ENCODE measurements at regions not wholly inside any gene's neighbourhood (a gene's known extent, or its start where the extent isn't known, plus 50 kb on each side); places are given as distances from the start of the nearest gene placed in this dataset.

- in situ Hi-C loops (cut with MboI; ENCODE audit: low sequenced_read_pairs): no loop called here
Observed at GRCh38 chr5:18829539-18829938, 1158.5 kb downstream of the CDH18 start.

GRCh38 chr5:18850216-18850615, 1137.8 kb downstream of the CDH18 start:
- in situ Hi-C loops (cut with MboI; ENCODE audit: low sequenced_read_pairs): no loop called here

- in situ Hi-C loops (cut with MboI; ENCODE audit: low sequenced_read_pairs): no loop called here
Observed at GRCh38 chr5:18872978-18873377, 1115.0 kb downstream of the CDH18 start.

GRCh38 chr5:18876565-18876964, 1111.4 kb downstream of the CDH18 start:
- in situ Hi-C loops (cut with MboI; ENCODE audit: low sequenced_read_pairs): no loop called here

GRCh38 chr5:18881615-18882014, 1106.4 kb downstream of the CDH18 start:
- in situ Hi-C loops (cut with MboI; ENCODE audit: low sequenced_read_pairs): no loop called here

GRCh38 chr5:18882154-18882553, 1105.8 kb downstream of the CDH18 start:
- in situ Hi-C loops (cut with MboI; ENCODE audit: low sequenced_read_pairs): no loop called here

GRCh38 chr5:18888821-18889220, 1099.2 kb downstream of the CDH18 start:
- in situ Hi-C loops (cut with MboI; ENCODE audit: low sequenced_read_pairs): no loop called here

- in situ Hi-C loops (cut with MboI; ENCODE audit: low sequenced_read_pairs): no loop called here
Observed at GRCh38 chr5:18900644-18901043, 1087.4 kb downstream of the CDH18 start.

- in situ Hi-C loops (cut with MboI; ENCODE audit: low sequenced_read_pairs): no loop called here
Observed at GRCh38 chr5:18920966-18921365, 1067.0 kb downstream of the CDH18 start.

- in situ Hi-C loops (cut with MboI; ENCODE audit: low sequenced_read_pairs): no loop called here
Observed at GRCh38 chr5:18932081-18932480, 1055.9 kb downstream of the CDH18 start.

- in situ Hi-C loops (cut with MboI; ENCODE audit: low sequenced_read_pairs): no loop called here
Observed at GRCh38 chr5:18944771-18945170, 1043.2 kb downstream of the CDH18 start.

GRCh38 chr5:18954239-18954638, 1033.8 kb downstream of the CDH18 start:
- in situ Hi-C loops (cut with MboI; ENCODE audit: low sequenced_read_pairs): no loop called here

- in situ Hi-C loops (cut with MboI; ENCODE audit: low sequenced_read_pairs): no loop called here
Observed at GRCh38 chr5:18959535-18959934, 1028.5 kb downstream of the CDH18 start.

- in situ Hi-C loops (cut with MboI; ENCODE audit: low sequenced_read_pairs): no loop called here
Observed at GRCh38 chr5:18961234-18961633, 1026.8 kb downstream of the CDH18 start.

GRCh38 chr5:18965893-18966292, 1022.1 kb downstream of the CDH18 start:
- in situ Hi-C loops (cut with MboI; ENCODE audit: low sequenced_read_pairs): no loop called here

GRCh38 chr5:18967637-18968036, 1020.4 kb downstream of the CDH18 start:
- in situ Hi-C loops (cut with MboI; ENCODE audit: low sequenced_read_pairs): no loop called here

GRCh38 chr5:18968966-18969365, 1019.0 kb downstream of the CDH18 start:
- in situ Hi-C loops (cut with MboI; ENCODE audit: low sequenced_read_pairs): no loop called here

GRCh38 chr5:18970000-18970399, 1018.0 kb downstream of the CDH18 start:
- in situ Hi-C loops (cut with MboI; ENCODE audit: low sequenced_read_pairs): no loop called here

GRCh38 chr5:18972177-18972576, 1015.8 kb downstream of the CDH18 start:
- in situ Hi-C loops (cut with MboI; ENCODE audit: low sequenced_read_pairs): no loop called here

GRCh38 chr5:18975624-18976023, 1012.4 kb downstream of the CDH18 start:
- in situ Hi-C loops (cut with MboI; ENCODE audit: low sequenced_read_pairs): no loop called here

GRCh38 chr5:18977880-18978279, 1010.1 kb downstream of the CDH18 start:
- in situ Hi-C loops (cut with MboI; ENCODE audit: low sequenced_read_pairs): no loop called here

GRCh38 chr5:18984559-18985080, 1003.4 kb downstream of the CDH18 start:
- in situ Hi-C loops (cut with MboI; ENCODE audit: low sequenced_read_pairs): no loop called here

GRCh38 chr5:18985171-18985758, 1002.7 kb downstream of the CDH18 start:
- in situ Hi-C loops (cut with MboI; ENCODE audit: low sequenced_read_pairs): no loop called here

Data from HL-60/S4 (cell line).